ENCODE measurements at regions not wholly inside any gene's neighbourhood (a gene's known extent, or its start where the extent isn't known, plus 50 kb on each side); places are given as distances from the start of the nearest gene placed in this dataset.

- POLR2A ChIA-PET: no interaction called here
- H3K27me3 ChIP-seq (ENCODE audit: insufficient read depth): no peaks in the 10 kb centered on the region
- CTCF ChIA-PET: no interaction called here
- 37% methylated on average over 2 of the region's 2 CpGs for WGBS (ENCODE audit: low lambda C conversion rate)
- no peak for DNase-seq
- no peaks in the 10 kb centered on the region for H3K9me2 ChIP-seq
- no peak overlapping the region for H3K4me3 ChIP-seq (ENCODE audit: low read depth in 2 of 2, low read length in 1 of 2)
- TF ChIP-seq YY1 (IDR thresholded peaks at IDR 0.05; ENCODE audit: low read depth): no peak
- no peak for TF ChIP-seq RAD21 (IDR thresholded peaks at IDR 0.05; ENCODE audit: low read length)
- no peak overlapping the region for H3K4me2 ChIP-seq
- H3K27ac ChIP-seq (ENCODE audit: low read depth in 2 of 2, low read length in 1 of 2): no peak overlapping the region
- H3F3A ChIP-seq (replicated peaks; ENCODE audit: insufficient read depth): no peaks in the 10 kb centered on the region
- H3K9me3 ChIP-seq: no peaks in the 10 kb centered on the region
- H3K36me3 ChIP-seq (replicated peaks in 1 of 2; ENCODE audit: control insufficient read depth in 1 of 2, insufficient read depth in 2 of 2, low read length in 1 of 2): no peaks in the 10 kb centered on the region
- no peaks in the 10 kb centered on the region for H4K20me1 ChIP-seq (ENCODE audit: insufficient read depth)
- H3K79me2 ChIP-seq (ENCODE audit: insufficient read depth): no peaks in the 10 kb centered on the region
- H3K4me1 ChIP-seq (ENCODE audit: control insufficient read depth in 1 of 2, insufficient read depth in 2 of 2, low read depth in 1 of 2, low read length in 1 of 2): peaks cover 0 to 1% of the 10 kb centered on the region in 2 experiments; a peak in 1 of 4 replicates
- no peak overlapping the region for H3K9ac ChIP-seq
- H2AFZ ChIP-seq (ENCODE audit: low read depth): no peak overlapping the region
Measured at GRCh38 chr16:55212791-55213190, 111.2 kb upstream of the IRX6 start.

GRCh38 chr16:55214412-55214811 lies 109.6 kb upstream of the IRX6 start:
- Histone ChIP-seq H3K4me1 (ENCODE audit: control insufficient read depth in 1 of 2, insufficient read depth in 2 of 2, low read depth in 1 of 2, low read length in 1 of 2) (no peaks in the 10 kb centered on the region), H3K4me3 (ENCODE audit: low read depth in 2 of 2, low read length in 1 of 2) (no peak overlapping the region), H2AFZ (ENCODE audit: low read depth) (no peak overlapping the region), H4K20me1 (ENCODE audit: insufficient read depth) (no peaks in the 10 kb centered on the region), H3K27me3 (ENCODE audit: insufficient read depth) (no peaks in the 10 kb centered on the region), H3K9me3 (no peaks in the 10 kb centered on the region), H3K27ac (ENCODE audit: low read depth in 2 of 2, low read length in 1 of 2) (no peak overlapping the region), H3K4me2 (no peak overlapping the region), H3K36me3 (replicated peaks in 1 of 2; ENCODE audit: control insufficient read depth in 1 of 2, insufficient read depth in 2 of 2, low read length in 1 of 2) (no peaks in the 10 kb centered on the region), H3F3A (replicated peaks; ENCODE audit: insufficient read depth) (no peaks in the 10 kb centered on the region), H3K9me2 (no peaks in the 10 kb centered on the region), H3K79me2 (ENCODE audit: insufficient read depth) (no peaks in the 10 kb centered on the region), H3K9ac (no peak overlapping the region)
- 7% methylated on average over 2 of the region's 2 CpGs for WGBS (ENCODE audit: low lambda C conversion rate)
- DNase-seq: no peak
- CTCF ChIA-PET: interaction anchor here (1.5 kb wide), 1 partner anchor 14 kb away, joined by 3 read pairs; no protein-coding TSS in a partner anchor
- POLR2A ChIA-PET: no interaction called here
- no peak for TF ChIP-seq CHD2 (IDR thresholded peaks at IDR 0.05; ENCODE audit: low read length, partially characterized antibody)
- no peak for TF ChIP-seq EP300 (IDR thresholded peaks at IDR 0.05; ENCODE audit: borderline replicate concordance in 1 of 2, low read depth in 1 of 2, low read length in 1 of 2)
- TF ChIP-seq ZBTB33 (IDR thresholded peaks at IDR 0.05; ENCODE audit: borderline replicate concordance, low read depth): no peak
- no peak for TF ChIP-seq RAD21 (IDR thresholded peaks at IDR 0.05; ENCODE audit: low read length)
- TF ChIP-seq USF2 (IDR thresholded peaks at IDR 0.05; ENCODE audit: borderline replicate concordance, low read depth, low read length): no peak
- no peak for TF ChIP-seq JUND (IDR thresholded peaks at IDR 0.05)
- no peak for TF ChIP-seq PBX3 (IDR thresholded peaks at IDR 0.05)

All from SK-N-SH (cell line).